B cell (primary cell): ENCODE measurements at regions not wholly inside any gene's neighbourhood (a gene's known extent, or its start where the extent isn't known, plus 50 kb on each side); places are given as distances from the start of the nearest gene placed in this dataset.

ENCODE experiments used
- ATAC-seq: fragments of 200-7000 bp; cut with Tn5 transposase; one replicate; pipeline ENCODE4 v1.10.0; 2021; ENCODE audit warnings: low read depth, mild to moderate bottlenecking, moderate number of reproducible peaks, moderate library complexity
- CTCF ChIA-PET: fragments of 350-600 bp; sonication (Branson Sonifier 250); formaldehyde crosslinking; loops from one replicate; lab custom pipeline; 2021; ENCODE audit warnings: antibody characterized with exemption, inconsistent platforms; lab: Charles Lee
- POLR2A ChIA-PET: fragments of 350-600 bp; sonication (Branson Sonifier 250); formaldehyde crosslinking; loops from one replicate; lab custom pipeline; 2021; ENCODE audit warnings: antibody characterized with exemption; lab: Charles Lee
- DNase-seq: peaks from one replicate; pipeline ENCODE4 v3.0.0; 2013
- H2AFZ ChIP-seq: 2 replicates; pipeline ENCODE4 v1.6.1; 2012; ENCODE audit warnings: mild to moderate bottlenecking, low read depth, low read length; ENCODE audit not compliant: insufficient read depth, poor library complexity, severe bottlenecking
- H3K27ac ChIP-seq, 2 donors: 1 replicate in 1 of 2; 2 replicates in 1 of 2; pipeline ENCODE4 v1.5.1; 2012 to 2013; ENCODE audit warnings: low read length in 2 of 2, mild to moderate bottlenecking in 2 of 2, moderate library complexity in 1 of 2
- H3K27me3 ChIP-seq, 4 experiments: fragments of 200-600 bp in 1 of 4; sonication (generic) in 1 of 4; replicated peaks in 1 of 4; 1 replicate in 2 of 4; 2 replicates in 2 of 4; pipeline versions ENCODE4 v1.6.1 to v1.7.0; 2013 to 2016; ENCODE audit warnings: low read length in 3 of 4, mild to moderate bottlenecking in 2 of 4, mixed read lengths in 1 of 4, moderate library complexity in 1 of 4; ENCODE audit not compliant: insufficient read depth in 4 of 4, control insufficient read depth in 3 of 4; ENCODE audit errors: control extremely low read depth in 1 of 4
- H3K36me3 ChIP-seq, 2 experiments: replicated peaks in 1 of 2; 1 replicate in 1 of 2; 2 replicates in 1 of 2; pipeline versions ENCODE4 v1.6.1 to v1.7.1; 2013; ENCODE audit warnings: low read length in 1 of 2; ENCODE audit not compliant: insufficient read depth in 2 of 2, control insufficient read depth in 1 of 2; ENCODE audit errors: control extremely low read depth in 1 of 2, extremely low read depth in 1 of 2
- H3K4me1 ChIP-seq, 2 donors: fragments of 200-600 bp in 1 of 2; sonication (generic) in 1 of 2; 1 replicate in 1 of 2; 2 replicates in 1 of 2; pipeline versions ENCODE4 v1.5.1 to v1.6.1; 2013 to 2017; ENCODE audit warnings: low read length in 2 of 2; ENCODE audit not compliant: control insufficient read depth in 2 of 2, insufficient read depth in 2 of 2
- H3K4me2 ChIP-seq: replicated peaks from 2 replicates; pipeline ENCODE3; 2012; ENCODE audit warnings: mild to moderate bottlenecking, low read depth, low read length; ENCODE audit not compliant: poor library complexity, severe bottlenecking
- H3K4me3 ChIP-seq, 5 experiments: fragments of 200-600 bp in 1 of 5; sonication (generic) in 1 of 5; 1 replicate in 3 of 5; 2 replicates in 2 of 5; pipeline versions ENCODE4 v1.5.1 to v1.7.0; 2011 to 2016; ENCODE audit warnings: low read length in 4 of 5, mild to moderate bottlenecking in 4 of 5, low read depth in 2 of 5, control low read depth in 1 of 5, moderate library complexity in 1 of 5; ENCODE audit not compliant: insufficient read depth in 1 of 5; ENCODE audit errors: control extremely low read depth in 1 of 5, extremely low read depth in 1 of 5
- H3K79me2 ChIP-seq: fragments of 200-600 bp; sonication (generic); one replicate; pipeline ENCODE4 v1.6.0; 2016; ENCODE audit warnings: low read length; ENCODE audit not compliant: control insufficient read depth, insufficient read depth
- H3K9ac ChIP-seq: fragments of 200-600 bp; sonication (generic); 2 replicates; pipeline ENCODE4 v1.6.1; 2017; ENCODE audit warnings: mild to moderate bottlenecking, low read length, moderate library complexity
- H3K9me3 ChIP-seq, 3 donors: one replicate each; pipeline versions ENCODE4 v1.6.1 to v1.7.1; 2013; ENCODE audit warnings: low read length in 2 of 3; ENCODE audit not compliant: control insufficient read depth in 2 of 3, insufficient read depth in 1 of 3; ENCODE audit errors: control extremely low read depth in 1 of 3
- H4K20me1 ChIP-seq: 2 replicates; pipeline ENCODE4 v1.6.0; 2012; ENCODE audit warnings: mild to moderate bottlenecking, low read length; ENCODE audit not compliant: insufficient read depth, control insufficient read depth, poor library complexity, severe bottlenecking
- H3K27ac Mint-ChIP-seq: one replicate; pipeline ENCODE4 v1.8.0; 2021; ENCODE audit warnings: mixed read lengths
- H3K27me3 Mint-ChIP-seq: one replicate; pipeline ENCODE4 v1.8.0; 2021; ENCODE audit warnings: mixed read lengths
- H3K4me1 Mint-ChIP-seq: one replicate; pipeline ENCODE4 v1.8.0; 2021; ENCODE audit warnings: mixed read lengths
- H3K4me3 Mint-ChIP-seq: one replicate; pipeline ENCODE4 v1.8.0; 2021; ENCODE audit warnings: mixed read lengths
- H3K9me3 Mint-ChIP-seq: one replicate; pipeline ENCODE4 v1.8.0; 2022; ENCODE audit warnings: mixed read lengths; ENCODE audit not compliant: insufficient read depth
- CTCF ChIP-seq: fragments of 200-600 bp; IDR thresholded peaks from one replicate; pipeline ENCODE4 v1.8.0; 2022; ENCODE audit warnings: antibody characterized with exemption, mild to moderate bottlenecking
- EZH2 ChIP-seq: IDR thresholded peaks from 2 replicates; pipeline ENCODE4 v1.6.1; 2012; ENCODE audit warnings: borderline replicate concordance, low read depth, mild to moderate bottlenecking, moderate library complexity, low read length; ENCODE audit not compliant: insufficient read depth, poor library complexity, severe bottlenecking
- WGBS: methylation state at CpG from one replicate; pipeline ENCODE4 v1.1.5; 2013; ENCODE audit warnings: missing lambda C conversion rate; ENCODE audit not compliant: insufficient coverage; 5-methylcytosine and 5-hydroxymethylcytosine counted together
- intact Hi-C: fragments of 100-400 bp; cut with micrococcal nuclease; formaldehyde crosslinking; loops from one replicate; pipeline ENCODE4 v1.10.0; 2022

GRCh38 chr20:57781901-57782300 lies 72.1 kb upstream of the PMEPA1 start:
- Mint-ChIP-seq H3K27ac (no peak overlapping the region), H3K4me3 (no peak overlapping the region), H3K9me3 (peaks cover 3% of the 10 kb centered on the region), H3K27me3 (peaks cover 31% of the 10 kb centered on the region), H3K4me1 (peaks cover 3% of the 10 kb centered on the region)
- H3K36me3 ChIP-seq = no peaks in the 10 kb centered on the region
- H3K4me1 ChIP-seq = no peaks in the 10 kb centered on the region
- no peaks in the 10 kb centered on the region for H3K79me2 ChIP-seq
- DNase-seq = no peak
- no peak overlapping the region for H3K4me2 ChIP-seq
- POLR2A ChIA-PET = no interaction called here
- H2AFZ ChIP-seq = no peak overlapping the region
- TF ChIP-seq EZH2 = no peak
- TF ChIP-seq CTCF = no peak
- intact Hi-C loops = no loop called here
- no peak for ATAC-seq
- no peak overlapping the region for H3K4me3 ChIP-seq
- no peak overlapping the region for H3K9ac ChIP-seq
- peaks cover 0 to 24% (median 0%) of the 10 kb centered on the region in 4 experiments for H3K27me3 ChIP-seq
- H3K9me3 ChIP-seq = no peaks in the 10 kb centered on the region
- no peak overlapping the region for H3K27ac ChIP-seq
- H4K20me1 ChIP-seq = no peaks in the 10 kb centered on the region
- 96% methylated on average over 6 of the region's 7 CpGs for WGBS
- CTCF ChIA-PET = no interaction called here

- ATAC-seq (no peak), DNase-seq (no peak)
- Mint-ChIP-seq H3K4me3 (no peak overlapping the region), H3K4me1 (peaks cover 3% of the 10 kb centered on the region), H3K9me3 (peaks cover 3% of the 10 kb centered on the region), H3K27me3 (peaks cover 31% of the 10 kb centered on the region), H3K27ac (no peak overlapping the region)
- Histone ChIP-seq H3K4me1 (no peaks in the 10 kb centered on the region), H3K9me3 (no peaks in the 10 kb centered on the region), H3K79me2 (no peaks in the 10 kb centered on the region), H3K4me2 (no peak overlapping the region), H3K4me3 (no peak overlapping the region), H4K20me1 (no peaks in the 10 kb centered on the region), H3K27ac (no peak overlapping the region), H3K27me3 (peaks cover 0 to 24% (median 0%) of the 10 kb centered on the region in 4 experiments), H3K36me3 (no peaks in the 10 kb centered on the region), H2AFZ (no peak overlapping the region), H3K9ac (no peak overlapping the region)
- intact Hi-C loops = no loop called here
- POLR2A ChIA-PET = no interaction called here
- WGBS = 82% methylated on average over 4 of the region's 4 CpGs
- CTCF ChIA-PET = no interaction called here
- TF ChIP-seq CTCF = no peak
- TF ChIP-seq EZH2 = no peak
Observed at GRCh38 chr20:57780906-57781305, 71.1 kb upstream of the PMEPA1 start.
